SU-DHL-6 (cell line): ENCODE measurements at regions not wholly inside any gene's neighbourhood (a gene's known extent, or its start where the extent isn't known, plus 50 kb on each side); places are given as distances from the start of the nearest gene placed in this dataset.

ENCODE experiments used
- EZH2phosphoT487 ChIP-seq: fragments of 200-600 bp; sonication (generic), shearing (Covaris generic); conservative IDR thresholded peaks from 2 replicates; pipeline ENCODE4 v1.6.1; 2018; ENCODE audit warnings: mild to moderate bottlenecking, antibody characterized with exemption, low read length, moderate library complexity, mixed read lengths
- TF ChIP-seq, protein P1 (sequence below): fragments of 200-600 bp; sonication (generic); IDR thresholded peaks from one replicate; pipeline ENCODE4 v1.5.1; 2017; ENCODE audit warnings: antibody characterized with exemption, mild to moderate bottlenecking, low read length, moderate library complexity; ENCODE audit not compliant: insufficient read depth, poor library complexity, severe bottlenecking

DNA sequence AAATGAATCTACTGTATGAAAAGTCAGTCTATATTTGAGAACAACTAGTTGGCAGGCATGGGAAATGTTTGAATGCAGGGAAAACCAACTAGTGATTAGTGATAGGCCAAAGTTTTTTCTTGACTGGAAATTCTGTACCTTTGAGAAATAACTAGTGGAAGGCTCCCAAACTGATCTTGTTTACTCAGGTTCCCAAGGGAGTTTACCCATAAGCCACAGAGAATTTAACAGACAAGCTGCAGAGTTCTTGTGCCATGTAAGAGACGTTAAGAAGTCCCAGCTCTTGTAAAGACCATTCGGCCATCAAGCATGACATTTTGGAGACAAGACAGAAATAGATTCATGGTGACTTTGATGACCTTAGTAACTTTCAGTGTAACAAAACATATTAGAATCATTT is 1882.8 kb upstream of the SEL1L start:
- TF ChIP-seq, protein P1, sequence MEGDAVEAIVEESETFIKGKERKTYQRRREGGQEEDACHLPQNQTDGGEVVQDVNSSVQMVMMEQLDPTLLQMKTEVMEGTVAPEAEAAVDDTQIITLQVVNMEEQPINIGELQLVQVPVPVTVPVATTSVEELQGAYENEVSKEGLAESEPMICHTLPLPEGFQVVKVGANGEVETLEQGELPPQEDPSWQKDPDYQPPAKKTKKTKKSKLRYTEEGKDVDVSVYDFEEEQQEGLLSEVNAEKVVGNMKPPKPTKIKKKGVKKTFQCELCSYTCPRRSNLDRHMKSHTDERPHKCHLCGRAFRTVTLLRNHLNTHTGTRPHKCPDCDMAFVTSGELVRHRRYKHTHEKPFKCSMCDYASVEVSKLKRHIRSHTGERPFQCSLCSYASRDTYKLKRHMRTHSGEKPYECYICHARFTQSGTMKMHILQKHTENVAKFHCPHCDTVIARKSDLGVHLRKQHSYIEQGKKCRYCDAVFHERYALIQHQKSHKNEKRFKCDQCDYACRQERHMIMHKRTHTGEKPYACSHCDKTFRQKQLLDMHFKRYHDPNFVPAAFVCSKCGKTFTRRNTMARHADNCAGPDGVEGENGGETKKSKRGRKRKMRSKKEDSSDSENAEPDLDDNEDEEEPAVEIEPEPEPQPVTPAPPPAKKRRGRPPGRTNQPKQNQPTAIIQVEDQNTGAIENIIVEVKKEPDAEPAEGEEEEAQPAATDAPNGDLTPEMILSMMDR: no peak
- no peak for TF ChIP-seq EZH2phosphoT487
